HG03175 (cell line): ENCODE measurements at regions not wholly inside any gene's neighbourhood (a gene's known extent, or its start where the extent isn't known, plus 50 kb on each side); places are given as distances from the start of the nearest gene placed in this dataset.

ENCODE experiments used
- ATAC-seq: cut with Tn5 transposase; IDR thresholded peaks from one replicate; pipeline ENCODE4 v1.9.1; 2021; ENCODE audit warnings: mild to moderate bottlenecking, moderate library complexity; ENCODE audit not compliant: unreplicated experiment

DNA sequence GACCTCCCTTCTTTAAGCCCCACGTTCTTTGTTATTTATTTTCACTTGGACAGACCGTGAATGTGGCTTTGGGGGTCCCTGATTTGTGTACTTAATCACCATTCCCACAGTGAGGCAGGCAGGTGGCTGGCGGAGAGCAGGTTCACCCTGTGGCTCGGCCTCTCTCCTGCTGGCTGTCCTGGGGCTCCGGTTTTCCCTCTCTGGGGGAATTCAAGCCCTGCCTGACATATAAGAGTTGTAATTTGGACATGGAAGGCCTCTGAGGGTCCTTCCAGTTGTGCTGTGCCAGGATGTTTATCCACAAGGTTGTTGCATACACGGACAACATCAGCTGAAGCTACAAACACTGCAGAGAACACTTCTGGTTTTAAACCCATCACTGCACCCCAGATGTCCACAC, 824.5 kb downstream of the TBC1D22A start:
- ATAC-seq = no peak

DNA sequence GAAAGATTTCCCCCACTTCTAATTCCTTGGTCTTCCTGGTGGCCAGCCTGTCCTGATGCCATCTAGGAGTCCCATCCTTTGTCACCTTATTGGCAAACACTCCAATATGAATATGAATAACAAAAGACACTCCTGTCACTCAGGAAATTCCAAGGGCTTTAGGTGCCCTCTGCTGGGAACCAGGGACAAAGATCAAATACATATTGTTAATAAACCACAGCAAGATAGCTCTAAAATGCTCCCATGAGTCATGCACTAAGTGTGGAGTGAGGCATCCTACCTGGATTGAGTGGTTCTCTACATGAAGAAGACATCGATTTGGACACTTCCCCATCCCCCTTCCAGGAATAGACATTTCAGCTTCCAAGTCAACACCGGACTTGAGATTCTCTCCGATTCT, 823.6 kb downstream of the TBC1D22A start:
- no peak for ATAC-seq

DNA sequence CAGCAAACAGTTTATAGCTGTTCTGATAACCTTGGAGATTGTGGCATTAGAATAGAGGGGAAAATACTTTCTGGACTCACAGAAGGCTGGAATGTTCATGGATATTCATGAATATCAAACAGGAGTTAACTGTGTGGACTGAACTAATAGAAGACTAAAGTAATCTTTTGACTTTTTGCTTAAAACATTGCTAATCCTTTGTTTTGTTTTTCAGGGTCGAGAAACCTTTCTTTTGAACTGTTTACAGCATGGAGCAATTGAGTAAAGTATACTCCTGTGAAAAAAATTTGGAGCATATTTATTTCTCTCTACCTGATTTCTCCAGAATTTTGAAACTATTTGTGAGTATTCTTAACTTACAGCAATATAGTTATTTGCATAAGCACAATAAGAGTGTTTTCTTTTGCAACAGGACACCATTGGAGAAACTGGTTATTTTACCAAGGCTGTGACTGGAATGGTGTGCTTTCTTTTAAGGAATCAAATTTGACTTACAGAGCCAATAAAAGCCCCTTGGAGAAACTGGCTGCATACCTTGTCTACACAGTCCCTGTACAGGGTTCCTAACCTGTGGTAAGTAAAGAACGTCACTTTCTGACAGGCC, 821.6 kb downstream of the TBC1D22A start:
- ATAC-seq = no peak

DNA sequence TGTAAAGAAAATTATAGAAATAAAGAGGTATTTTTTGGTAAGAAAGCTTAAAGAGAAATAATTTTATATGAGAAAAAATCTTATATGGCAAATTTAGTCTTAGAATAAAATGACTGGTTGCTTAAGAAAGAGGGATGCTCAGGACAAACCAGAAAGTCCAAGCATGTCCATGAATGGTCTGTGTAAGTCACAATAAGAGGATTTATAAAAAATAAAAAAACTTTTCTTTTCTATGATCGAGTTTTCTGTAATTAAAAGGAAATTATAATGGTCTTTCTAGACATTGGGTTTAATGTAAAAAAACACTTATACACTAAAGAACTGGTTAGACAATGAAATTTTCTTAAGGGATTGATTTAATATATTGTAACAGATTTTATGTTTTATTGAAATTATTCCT, 819.6 kb downstream of the TBC1D22A start:
- no peak for ATAC-seq

DNA sequence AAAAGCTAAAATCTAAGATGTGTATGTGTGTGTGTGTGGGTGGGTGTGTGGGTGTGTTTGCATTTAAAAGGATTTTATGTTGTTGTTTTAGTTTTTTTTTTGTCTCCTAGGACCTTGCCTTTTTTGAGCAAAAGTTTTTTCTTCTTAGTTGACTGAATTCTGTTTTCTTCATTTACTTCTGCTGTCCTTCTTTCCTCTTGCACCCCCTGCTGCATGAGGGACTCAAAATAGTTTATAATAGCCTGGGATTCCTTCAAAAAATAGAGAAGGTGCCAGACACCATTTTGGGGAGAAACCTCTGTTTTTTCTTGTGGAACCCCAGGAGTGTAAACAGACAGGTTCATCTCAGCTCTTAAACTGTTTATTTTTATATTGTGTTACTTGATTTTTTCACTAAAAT, 817.7 kb downstream of the TBC1D22A start:
- no peak for ATAC-seq

DNA sequence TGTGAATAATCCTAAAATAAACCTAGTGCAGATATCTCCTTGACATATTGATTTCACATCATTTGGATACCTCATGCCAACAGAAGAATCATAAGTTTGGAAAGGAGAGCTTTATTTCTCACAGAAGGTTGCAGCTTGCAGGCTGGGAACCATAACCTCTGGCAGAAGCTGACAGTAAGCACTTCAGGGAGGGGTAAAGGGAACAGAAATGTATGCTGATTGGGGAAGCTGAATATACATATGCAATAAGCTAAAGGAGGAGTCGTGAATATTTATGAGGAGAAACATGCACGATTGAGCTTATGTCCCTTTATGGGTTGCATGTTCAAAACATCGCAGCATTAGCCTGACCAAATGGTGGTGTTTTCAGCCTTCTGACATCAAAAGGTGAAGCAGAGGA, 814.5 kb downstream of the TBC1D22A start:
- no peak for ATAC-seq

DNA sequence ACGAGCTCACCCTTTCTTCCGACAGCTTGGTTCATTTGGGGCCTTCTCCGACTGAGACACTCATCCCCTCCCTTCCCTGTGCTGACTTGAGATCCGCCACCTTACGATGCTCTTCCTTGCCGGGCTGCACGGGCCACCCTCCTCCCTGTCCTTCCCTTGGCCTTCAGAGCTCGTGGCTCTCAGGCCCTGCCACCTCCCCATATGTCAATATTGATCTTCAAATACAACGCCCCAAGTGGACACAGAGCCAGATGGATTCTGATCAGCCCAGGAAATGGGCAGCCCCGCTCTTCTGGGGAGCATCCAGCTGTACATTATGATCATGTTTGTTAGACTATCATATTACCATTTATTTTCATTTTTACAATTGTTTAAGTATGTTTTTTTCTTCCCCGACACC, 812.8 kb downstream of the TBC1D22A start:
- no peak for ATAC-seq

DNA sequence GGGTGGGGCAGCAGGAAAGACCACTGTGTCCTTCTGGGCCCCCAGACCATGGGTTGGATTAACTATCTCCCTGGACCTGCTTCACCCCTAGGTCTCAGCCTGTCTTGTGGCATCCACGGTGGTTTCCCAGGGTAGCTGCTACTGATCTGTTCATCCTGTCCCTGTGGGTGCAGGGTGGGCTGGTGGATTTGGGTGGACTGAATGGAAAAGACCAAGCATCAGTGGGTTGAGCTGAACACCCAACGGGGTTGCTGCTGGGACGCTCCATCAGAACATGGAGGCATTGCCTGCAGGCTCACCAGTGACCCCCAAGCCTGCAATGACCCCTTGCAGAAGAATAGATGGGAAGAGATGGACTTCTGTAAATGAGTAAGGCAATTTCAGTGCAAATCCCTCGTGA, 812.1 kb downstream of the TBC1D22A start:
- no peak for ATAC-seq

DNA sequence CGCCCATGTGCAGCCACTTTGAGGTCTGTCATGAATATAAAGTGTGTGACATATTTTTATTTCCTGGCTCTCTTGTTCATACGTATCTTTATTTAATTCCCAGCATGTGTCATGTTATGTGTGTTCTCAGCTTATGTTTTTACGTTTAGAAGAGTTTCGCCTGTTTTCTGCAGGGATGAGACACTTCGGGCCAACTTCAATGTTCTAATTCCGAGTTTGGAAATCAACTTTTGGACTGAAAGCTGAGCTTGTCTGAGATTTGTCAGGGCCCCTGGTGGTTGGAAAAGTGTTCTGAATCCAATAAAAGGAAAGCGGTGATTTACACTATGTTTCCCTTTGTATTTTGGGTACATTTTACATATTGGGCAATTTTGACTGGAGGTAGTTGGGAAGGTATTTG, 810.7 kb downstream of the TBC1D22A start:
- ATAC-seq = no peak

DNA sequence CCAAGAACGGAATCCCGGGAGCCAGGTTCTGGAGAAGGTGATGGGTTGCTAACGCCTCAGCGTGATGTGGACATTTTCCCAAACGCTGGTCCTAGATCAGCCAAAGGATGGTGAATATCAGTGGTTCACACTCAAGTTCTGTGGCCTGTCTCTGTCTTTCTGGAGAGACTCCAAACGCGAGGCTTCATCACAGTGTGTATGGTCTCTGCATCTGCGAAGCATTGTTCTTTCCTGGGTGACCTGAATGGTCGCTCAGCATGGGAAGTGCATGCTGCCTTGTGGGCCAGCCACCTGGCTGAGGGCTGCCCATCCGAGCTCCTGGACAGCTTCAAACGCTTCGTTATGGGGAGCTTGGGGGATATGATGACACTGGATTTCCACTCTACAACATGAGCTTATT, 810.0 kb downstream of the TBC1D22A start:
- no peak for ATAC-seq

DNA sequence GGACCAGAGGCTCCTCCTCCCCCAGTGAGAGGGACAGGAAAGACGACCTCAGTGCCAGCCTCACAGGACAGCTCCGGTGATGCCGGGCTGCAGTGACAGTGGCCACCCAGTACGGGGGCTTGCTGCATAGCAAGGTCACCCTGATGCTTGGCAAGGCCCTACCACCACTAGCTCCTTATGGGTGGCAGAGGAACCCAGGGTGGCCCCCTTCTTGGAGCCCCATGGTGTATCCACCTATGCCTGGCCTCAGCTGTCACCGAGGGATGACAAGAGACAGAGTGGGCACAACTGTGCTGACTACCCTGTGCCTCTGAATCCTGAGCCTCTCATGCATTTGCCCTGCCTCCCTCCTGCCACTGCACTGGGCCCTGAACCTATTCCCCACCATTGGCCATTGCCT, 809.2 kb downstream of the TBC1D22A start:
- no peak for ATAC-seq

DNA sequence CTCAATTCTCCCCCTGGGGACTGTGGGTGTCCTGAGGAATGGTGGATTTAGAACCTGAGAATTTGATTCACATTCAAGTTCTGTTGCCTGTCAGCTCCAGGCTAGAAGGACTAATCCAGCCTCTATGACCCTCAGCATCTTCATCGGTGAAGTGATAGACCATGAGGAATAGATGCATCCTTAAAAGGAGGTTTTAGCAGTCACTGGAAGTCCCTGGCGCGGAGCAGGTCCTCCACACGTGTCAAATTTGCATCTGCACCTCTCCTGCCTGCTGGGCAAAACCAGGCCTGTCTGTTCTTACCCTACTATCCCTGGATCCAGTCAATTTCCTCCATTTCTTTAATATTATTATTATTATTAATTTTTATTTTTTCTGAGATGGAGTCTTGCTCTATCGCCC, 808.4 kb downstream of the TBC1D22A start:
- no peak for ATAC-seq

DNA sequence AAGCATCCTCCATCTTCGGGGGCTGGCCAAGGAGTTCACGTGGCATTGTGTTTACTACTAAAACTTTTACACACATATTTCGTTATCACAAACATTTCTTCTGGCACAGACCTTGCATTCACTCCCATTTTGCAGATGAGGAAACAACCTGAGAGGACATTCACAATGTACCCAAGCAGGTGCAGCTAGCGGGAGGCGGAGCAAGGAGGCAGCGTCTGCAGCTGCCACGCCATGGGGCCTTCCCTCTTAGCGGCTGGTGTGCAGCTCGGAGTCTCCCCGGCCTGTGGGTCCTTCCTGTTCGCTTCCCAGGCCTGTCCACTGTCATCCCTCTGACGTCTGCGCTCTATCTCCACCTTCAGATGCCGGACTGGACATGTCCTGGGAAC, 807.8 kb downstream of the TBC1D22A start:
- ATAC-seq = no peak

DNA sequence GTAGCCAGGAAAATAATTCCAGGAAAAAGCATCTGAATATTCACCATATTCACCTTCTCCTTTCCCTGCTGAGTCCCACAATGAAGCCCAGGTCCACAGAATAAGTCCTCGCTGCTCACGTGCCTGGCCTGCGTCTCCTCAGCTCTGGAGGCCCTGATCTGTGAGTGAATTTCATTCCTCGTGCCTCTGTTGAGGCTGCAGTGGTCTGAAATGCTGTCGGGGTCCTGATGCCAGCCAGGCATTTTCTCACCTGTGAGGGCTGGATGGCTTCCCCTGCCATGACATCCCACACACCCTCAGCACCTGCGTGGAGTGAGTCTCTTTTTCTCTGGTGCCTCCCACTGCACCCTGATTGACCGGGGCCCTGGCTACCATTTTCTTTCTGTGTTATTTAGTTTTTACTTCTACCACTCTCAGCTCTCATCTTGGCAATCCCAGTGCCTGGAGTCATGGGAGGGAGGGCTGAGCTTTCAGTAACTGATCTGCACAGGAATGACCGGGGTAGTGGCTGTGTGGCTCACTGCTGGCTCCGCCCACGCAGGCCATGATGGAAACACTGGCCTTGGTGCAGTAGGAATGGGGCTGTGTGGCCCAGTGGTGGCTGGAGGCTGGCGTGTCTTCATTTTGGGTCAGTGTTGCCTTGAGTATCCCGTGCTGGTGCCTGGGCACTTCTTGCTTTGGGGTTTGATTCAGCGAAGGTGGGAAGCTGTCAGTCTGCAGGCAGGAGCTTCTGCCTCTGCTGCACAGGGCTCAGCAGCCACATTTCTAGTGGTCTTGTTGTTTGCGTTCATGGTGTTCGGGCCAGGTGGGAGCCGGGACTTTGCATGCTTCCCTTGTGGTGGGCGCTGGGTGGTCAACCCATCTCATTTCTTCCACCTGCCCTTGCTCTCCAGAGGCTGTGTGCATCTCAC, 807.2 kb downstream of the TBC1D22A start:
- ATAC-seq = no peak

DNA sequence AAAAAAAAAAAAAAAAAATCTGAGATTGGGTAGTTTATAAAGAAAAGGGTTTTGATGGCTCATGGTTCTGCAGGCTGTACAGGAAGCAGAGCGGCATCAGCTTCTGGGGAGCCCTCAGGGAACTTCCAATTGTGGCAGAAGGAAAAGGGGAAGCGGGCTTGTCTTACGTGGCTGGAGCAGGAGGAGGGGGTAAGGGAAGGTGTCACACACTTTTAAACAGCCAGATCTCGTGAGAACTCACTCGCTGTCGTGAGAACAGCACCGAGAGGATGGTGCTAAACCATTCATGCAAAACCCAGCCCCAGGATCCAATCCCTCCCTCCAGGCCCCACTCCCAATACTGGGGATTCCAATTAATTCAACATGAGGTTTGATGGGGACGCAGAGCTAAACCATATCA, 806.2 kb downstream of the TBC1D22A start:
- no peak for ATAC-seq

DNA sequence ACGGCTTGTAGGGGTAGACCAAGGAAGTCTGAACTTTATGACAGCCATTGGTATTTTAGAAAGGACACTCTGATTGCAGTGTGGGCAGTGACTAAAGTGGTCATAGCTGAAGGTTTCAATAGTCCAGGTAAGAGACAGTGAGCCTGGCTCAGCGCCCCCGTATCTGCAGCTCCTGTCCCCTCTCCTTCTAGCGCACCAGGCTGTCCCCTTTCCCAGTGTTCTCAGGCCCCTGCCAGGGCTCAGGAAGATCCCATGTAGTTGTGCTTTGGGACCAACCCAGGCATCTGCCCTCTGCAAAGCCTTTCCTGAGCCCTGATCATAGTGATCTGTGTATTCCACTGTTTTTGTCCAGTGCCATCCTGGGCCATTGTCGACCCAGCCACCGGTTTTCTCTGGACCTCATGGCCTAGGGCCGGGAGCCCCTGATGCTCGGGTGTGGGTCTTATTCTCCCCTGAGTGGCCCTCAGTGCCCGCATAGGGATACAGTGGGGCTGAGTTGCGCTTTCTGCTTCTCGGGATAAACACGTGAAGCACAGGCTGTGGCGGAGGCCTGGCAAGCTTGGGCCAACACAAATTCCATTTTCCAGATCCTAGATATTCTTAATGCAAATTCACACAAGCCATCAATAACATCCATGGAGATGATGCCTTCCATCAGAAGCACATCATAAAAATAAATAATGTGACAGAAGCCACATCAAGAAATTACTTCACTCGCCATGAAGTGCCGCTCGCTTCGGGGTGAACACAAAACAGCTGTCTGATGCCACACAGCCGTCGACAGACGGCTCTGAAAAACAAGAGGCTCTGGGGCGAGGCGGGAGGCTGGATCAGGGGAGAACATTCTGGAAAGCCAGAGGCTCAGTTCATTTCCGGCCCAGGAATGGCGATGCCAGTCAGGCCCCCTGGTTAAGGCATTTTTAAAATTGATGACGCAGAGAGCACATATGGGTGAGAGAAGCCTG, 805.0 kb downstream of the TBC1D22A start:
- ATAC-seq = no peak

DNA sequence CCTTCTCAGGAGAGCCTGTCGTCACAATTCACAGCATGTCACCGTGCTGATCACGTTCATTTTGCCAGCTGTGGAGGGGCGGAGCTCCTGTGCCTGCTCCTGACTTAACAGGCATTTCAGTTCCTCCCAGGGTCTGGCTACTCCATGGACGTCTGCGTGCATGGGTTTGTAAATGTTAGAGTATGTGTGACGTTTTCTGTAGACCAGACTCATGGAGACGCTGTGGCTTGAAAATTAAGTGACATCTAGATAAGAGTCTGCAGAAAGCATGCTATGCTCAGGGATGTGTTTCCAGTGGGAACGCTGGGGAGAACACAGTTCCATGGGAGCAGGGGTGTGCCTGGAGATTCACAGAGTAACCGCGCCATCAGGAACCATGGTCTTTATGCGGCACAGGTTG, 804.0 kb downstream of the TBC1D22A start:
- ATAC-seq = no peak

DNA sequence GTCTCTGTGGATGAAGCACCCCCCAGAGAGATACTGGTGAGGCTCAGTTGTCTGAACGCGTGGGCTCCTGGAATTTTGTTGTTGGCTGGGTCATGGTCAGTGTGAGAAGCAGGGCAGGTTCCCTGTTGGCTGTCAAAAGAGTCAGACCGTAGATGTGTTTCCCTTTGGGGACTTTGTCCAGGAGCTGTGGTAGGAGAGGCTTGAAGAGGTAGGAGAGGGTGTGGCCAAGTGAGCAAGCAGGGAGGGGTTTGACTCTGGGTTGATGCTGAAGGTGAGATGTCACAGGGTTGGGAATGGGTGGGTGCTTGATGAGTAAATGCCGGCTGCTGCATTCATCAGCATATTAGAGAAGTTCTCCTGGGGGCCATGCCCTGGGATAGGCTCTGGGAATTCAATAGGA, 803.2 kb downstream of the TBC1D22A start:
- ATAC-seq = no peak

DNA sequence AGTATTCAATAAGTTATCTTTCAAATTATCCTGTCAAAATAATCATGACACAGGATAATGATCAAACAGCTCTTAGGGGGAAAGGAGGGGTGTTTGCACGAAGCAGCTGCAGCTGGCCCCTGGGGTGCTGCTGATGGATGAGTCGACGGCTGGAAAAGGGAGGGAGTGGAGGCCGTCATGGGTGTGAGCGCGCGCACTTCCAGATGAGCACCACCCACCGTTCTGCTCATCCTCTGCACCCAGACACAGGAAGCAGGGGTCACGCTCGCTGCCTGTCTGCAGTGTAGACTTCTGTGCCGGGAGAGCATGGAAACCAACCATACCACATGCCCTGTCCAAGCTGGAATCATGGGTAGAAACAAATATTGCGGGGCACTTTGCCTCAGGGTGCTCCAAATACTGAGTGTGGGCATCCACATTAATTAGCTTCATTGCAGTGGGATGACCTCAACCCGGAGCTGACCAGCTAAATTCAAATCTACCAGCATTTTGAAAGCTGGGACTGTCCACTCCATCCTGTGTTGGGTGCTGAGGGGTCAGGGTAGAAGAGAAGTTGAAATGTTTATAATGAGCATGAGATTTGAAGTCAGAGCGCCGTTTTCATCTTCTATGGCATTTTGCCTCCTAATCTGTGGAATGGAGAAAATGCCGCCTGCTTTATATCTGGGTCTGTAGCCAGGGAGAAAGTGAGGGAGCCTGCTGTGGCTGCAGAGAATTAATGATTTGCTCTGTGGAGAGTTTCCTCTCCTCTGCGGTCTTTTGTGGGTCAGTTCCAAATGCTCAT, 802.4 kb downstream of the TBC1D22A start:
- ATAC-seq = no peak

DNA sequence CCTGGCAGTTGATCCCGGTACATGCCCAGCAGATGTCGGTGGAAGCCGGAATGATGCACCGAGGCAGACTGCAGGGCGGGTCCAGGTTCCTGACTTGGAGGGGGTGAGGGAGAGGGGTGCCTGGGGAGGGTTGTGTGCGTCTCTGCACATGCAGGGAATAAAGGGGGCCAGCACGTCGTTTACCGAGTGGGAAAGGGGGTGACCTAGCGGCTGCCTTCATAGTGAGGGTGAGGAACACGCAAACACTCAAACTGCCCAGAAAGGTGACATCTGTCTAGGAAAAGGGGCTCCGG, 801.7 kb downstream of the TBC1D22A start:
- ATAC-seq = no peak
